ENCODE measurements at regions not wholly inside any gene's neighbourhood (a gene's known extent, or its start where the extent isn't known, plus 50 kb on each side); places are given as distances from the start of the nearest gene placed in this dataset.

GRCh38 chr2:8031370-8031769, 650.5 kb upstream of the ID2 start (continued):
- TF ChIP-seq REST (IDR thresholded peaks at IDR 0.05; ENCODE audit: borderline replicate concordance), result no peak
- TF ChIP-seq REST (CRISPR knock-in tag; IDR thresholded peaks at IDR 0.05; ENCODE audit: low read depth), result no peak
- no peak for TF ChIP-seq ZNF324 (CRISPR knock-in tag; IDR thresholded peaks at IDR 0.05)
- no peak for TF ChIP-seq ZNF232 (CRISPR knock-in tag; IDR thresholded peaks at IDR 0.05)

Measured in K562 (cell line).